Bronchial epithelial cell (primary cell): ENCODE measurements at regions not wholly inside any gene's neighbourhood (a gene's known extent, or its start where the extent isn't known, plus 50 kb on each side); places are given as distances from the start of the nearest gene placed in this dataset.

Experiments used
- DNase-seq: peaks from one replicate; pipeline ENCODE4 v3.0.0-alpha.2; 2010; ENCODE audit warnings: low read depth
- FAIRE-seq: peaks from 2 replicates; lab custom pipeline; 2011; peaks lifted over from hg19 to GRCh38; lab: Jason Lieb, UNC
- H3K27me3 ChIP-seq: 2 replicates; pipeline ENCODE4 v1.5.1; 2011; ENCODE audit warnings: low read length; ENCODE audit not compliant: control insufficient read depth, insufficient read depth
- H3K36me3 ChIP-seq: 2 replicates; pipeline ENCODE4 v1.5.1; 2011; ENCODE audit warnings: low read length; ENCODE audit not compliant: control insufficient read depth, insufficient read depth
- H3K4me3 ChIP-seq: 2 replicates; pipeline ENCODE4 v1.5.1; 2011; ENCODE audit warnings: mild to moderate bottlenecking, low read depth, low read length, control low read depth
- TF ChIP-seq, protein P1 (sequence below): IDR thresholded peaks from 2 replicates; pipeline ENCODE4 v1.5.1; 2011; ENCODE audit warnings: mild to moderate bottlenecking, moderate library complexity, low read length, control low read depth, inconsistent platforms; ENCODE audit not compliant: insufficient read depth, severe bottlenecking

GRCh38 chr18:51514128-51514527 is 316.6 kb upstream of the MEX3C start:
- Histone ChIP-seq H3K27me3 (no peaks in the 10 kb centered on the region), H3K4me3 (no peak overlapping the region), H3K36me3 (no peaks in the 10 kb centered on the region)
- TF ChIP-seq, protein P1, sequence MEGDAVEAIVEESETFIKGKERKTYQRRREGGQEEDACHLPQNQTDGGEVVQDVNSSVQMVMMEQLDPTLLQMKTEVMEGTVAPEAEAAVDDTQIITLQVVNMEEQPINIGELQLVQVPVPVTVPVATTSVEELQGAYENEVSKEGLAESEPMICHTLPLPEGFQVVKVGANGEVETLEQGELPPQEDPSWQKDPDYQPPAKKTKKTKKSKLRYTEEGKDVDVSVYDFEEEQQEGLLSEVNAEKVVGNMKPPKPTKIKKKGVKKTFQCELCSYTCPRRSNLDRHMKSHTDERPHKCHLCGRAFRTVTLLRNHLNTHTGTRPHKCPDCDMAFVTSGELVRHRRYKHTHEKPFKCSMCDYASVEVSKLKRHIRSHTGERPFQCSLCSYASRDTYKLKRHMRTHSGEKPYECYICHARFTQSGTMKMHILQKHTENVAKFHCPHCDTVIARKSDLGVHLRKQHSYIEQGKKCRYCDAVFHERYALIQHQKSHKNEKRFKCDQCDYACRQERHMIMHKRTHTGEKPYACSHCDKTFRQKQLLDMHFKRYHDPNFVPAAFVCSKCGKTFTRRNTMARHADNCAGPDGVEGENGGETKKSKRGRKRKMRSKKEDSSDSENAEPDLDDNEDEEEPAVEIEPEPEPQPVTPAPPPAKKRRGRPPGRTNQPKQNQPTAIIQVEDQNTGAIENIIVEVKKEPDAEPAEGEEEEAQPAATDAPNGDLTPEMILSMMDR, result no peak
- peak; percentile 92 for DNase-seq
- FAIRE-seq, result peak; percentile 96

GRCh38 chr18:51516478-51517038 is 319.1 kb upstream of the MEX3C start:
- FAIRE-seq (peak; percentile 13), DNase-seq (no peak)
- Histone ChIP-seq H3K36me3 (no peaks in the 10 kb centered on the region), H3K4me3 (no peak overlapping the region), H3K27me3 (no peaks in the 10 kb centered on the region)
- TF ChIP-seq, protein P1, result no peak

GRCh38 chr18:51519571-51519970 is 322.1 kb upstream of the MEX3C start:
- no peaks in the 10 kb centered on the region for H3K36me3 ChIP-seq
- no peaks in the 10 kb centered on the region for H3K27me3 ChIP-seq
- FAIRE-seq (no peak), DNase-seq (no peak)
- TF ChIP-seq, protein P1, result no peak
- no peak overlapping the region for H3K4me3 ChIP-seq

- peak; percentile 44 for DNase-seq
Measured at GRCh38 chr18:51520676-51521180, 323.2 kb upstream of the MEX3C start.

DNA sequence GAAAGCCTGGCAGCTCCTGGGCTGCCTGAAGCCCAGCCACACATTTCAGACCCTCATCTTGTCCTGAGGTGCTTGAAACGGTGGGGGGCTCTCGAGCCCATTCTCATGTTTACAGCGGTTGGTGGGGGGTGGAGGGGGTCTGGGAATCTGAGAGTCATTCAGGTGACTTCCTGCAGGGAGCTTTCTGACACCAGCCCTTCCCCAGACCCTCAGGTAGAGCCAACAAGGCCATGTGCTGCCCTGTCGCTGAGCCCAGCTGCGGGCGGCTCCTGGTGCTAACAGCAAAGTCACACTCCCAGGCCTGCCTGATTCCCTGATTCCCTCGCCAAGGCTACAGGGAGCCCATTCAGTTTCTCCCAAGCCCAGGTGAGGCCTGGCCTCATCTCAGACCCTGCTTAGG is 324.9 kb upstream of the MEX3C start:
- H3K27me3 ChIP-seq, result no peaks in the 10 kb centered on the region
- DNase-seq (no peak), FAIRE-seq (no peak)
- no peak overlapping the region for H3K4me3 ChIP-seq
- TF ChIP-seq, protein P1, result no peak
- no peaks in the 10 kb centered on the region for H3K36me3 ChIP-seq

More at GRCh38 chr18:51520676-51521180, 323.2 kb upstream of the MEX3C start:
- H3K36me3 ChIP-seq, result no peaks in the 10 kb centered on the region
- TF ChIP-seq, protein P1, result no peak
- no peak for FAIRE-seq
- H3K4me3 ChIP-seq, result no peak overlapping the region
- H3K27me3 ChIP-seq, result no peaks in the 10 kb centered on the region

DNA sequence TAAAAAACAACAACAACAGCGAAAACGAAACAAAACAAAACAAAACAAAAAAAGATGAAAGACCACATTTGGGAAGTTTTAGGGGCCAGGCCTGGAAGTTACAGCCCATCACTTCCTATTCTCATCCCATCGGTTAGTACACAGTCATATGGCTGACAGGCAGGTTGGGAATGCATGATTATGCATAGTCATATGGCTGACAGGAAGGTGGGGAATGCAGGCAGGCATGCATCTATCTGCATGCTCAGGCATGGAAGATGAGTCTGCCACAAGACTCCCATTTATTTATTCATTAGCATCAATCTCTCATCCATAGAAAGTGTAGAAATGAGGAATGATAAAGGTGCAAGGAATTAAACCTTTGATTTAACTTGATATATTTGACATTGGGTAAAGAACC is 325.3 kb upstream of the MEX3C start:
- Histone ChIP-seq H3K27me3 (no peaks in the 10 kb centered on the region), H3K4me3 (no peak overlapping the region), H3K36me3 (no peaks in the 10 kb centered on the region)
- DNase-seq (peak; percentile 96), FAIRE-seq (no peak)
- TF ChIP-seq, protein P1, result no peak
